Fibroblast of pulmonary artery (primary cell): ENCODE measurements at regions not wholly inside any gene's neighbourhood (a gene's known extent, or its start where the extent isn't known, plus 50 kb on each side); places are given as distances from the start of the nearest gene placed in this dataset.

Source experiments
- DNase-seq: peaks from one replicate; pipeline ENCODE4 v3.0.0-alpha.2; 2010; ENCODE audit warnings: low read depth
- H3K4me3 ChIP-seq: replicated peaks from 2 replicates; pipeline ENCODE4 v1.5.1; 2011; ENCODE audit warnings: low read depth, mild to moderate bottlenecking, control low read depth, low read length, moderate library complexity
- CTCF ChIP-seq: IDR thresholded peaks from 2 replicates; pipeline ENCODE4 v1.5.1; 2011; ENCODE audit warnings: mild to moderate bottlenecking, control low read depth, low read length, inconsistent platforms; ENCODE audit errors: missing control alignments

- no peak for DNase-seq
- H3K4me3 ChIP-seq = no peak overlapping the region
- TF ChIP-seq CTCF = no peak
These were observed 98.2 kb upstream of the SLC22A11 start for GRCh38 chr11:64457416-64458010.

GRCh38 chr11:64458997-64459396 lies 96.7 kb upstream of the SLC22A11 start:
- H3K4me3 ChIP-seq = no peak overlapping the region
- DNase-seq = no peak
- TF ChIP-seq CTCF = no peak

GRCh38 chr11:64459609-64460008 lies 96.1 kb upstream of the SLC22A11 start:
- no peak for TF ChIP-seq CTCF
- H3K4me3 ChIP-seq = no peak overlapping the region
- DNase-seq = no peak

- no peak for DNase-seq
- H3K4me3 ChIP-seq = no peak overlapping the region
- TF ChIP-seq CTCF = no peak
These were observed 94.7 kb upstream of the SLC22A11 start for GRCh38 chr11:64461081-64461480.

GRCh38 chr11:64466115-64466718 lies 89.5 kb upstream of the SLC22A11 start:
- no peak overlapping the region for H3K4me3 ChIP-seq
- no peak for DNase-seq
- TF ChIP-seq CTCF = no peak

- no peak for TF ChIP-seq CTCF
- no peak for DNase-seq
These were observed 86.5 kb upstream of the SLC22A11 start for GRCh38 chr11:64469288-64469687.

More at GRCh38 chr11:64469288-64469687, 86.5 kb upstream of the SLC22A11 start:
- no peak overlapping the region for H3K4me3 ChIP-seq
